Smooth muscle cell (in vitro differentiated cells): ENCODE measurements at regions not wholly inside any gene's neighbourhood (a gene's known extent, or its start where the extent isn't known, plus 50 kb on each side); places are given as distances from the start of the nearest gene placed in this dataset.

Experiments
- DNase-seq: peaks from one replicate; lab custom pipeline; 2025; ENCODE audit not compliant: unreplicated experiment; lab: John Stamatoyannopoulos, UW
- H2AFZ ChIP-seq: fragments of 200-600 bp; sonication (generic); 2 replicates; pipeline ENCODE4 v1.6.0; 2016; ENCODE audit warnings: antibody characterized with exemption, low read depth, mild to moderate bottlenecking
- H3F3A ChIP-seq: fragments of 200-600 bp; sonication (generic); 2 replicates; pipeline ENCODE4 v1.6.0; 2017; ENCODE audit warnings: antibody characterized with exemption, low read depth
- H3K27ac ChIP-seq: fragments of 200-600 bp; sonication (generic); 2 replicates; pipeline ENCODE4 v1.5.1; 2016; ENCODE audit warnings: low read depth, mild to moderate bottlenecking
- H3K27me3 ChIP-seq: fragments of 200-600 bp; sonication (generic); 2 replicates; pipeline ENCODE4 v1.6.1; 2016; ENCODE audit warnings: low read depth, mild to moderate bottlenecking
- H3K36me3 ChIP-seq: fragments of 200-600 bp; sonication (generic); 2 replicates; pipeline ENCODE4 v1.5.1; 2016; ENCODE audit warnings: low read depth
- H3K4me1 ChIP-seq: fragments of 200-600 bp; sonication (generic); 2 replicates; pipeline ENCODE4 v1.5.1; 2016; ENCODE audit warnings: low read depth
- H3K4me2 ChIP-seq: fragments of 200-600 bp; sonication (generic); 2 replicates; pipeline ENCODE4 v1.6.0; 2016; ENCODE audit warnings: mild to moderate bottlenecking
- H3K4me3 ChIP-seq: fragments of 200-600 bp; sonication (generic); 2 replicates; pipeline ENCODE4 v1.5.1; 2016; ENCODE audit warnings: mild to moderate bottlenecking
- H3K79me2 ChIP-seq: fragments of 200-600 bp; sonication (generic); 2 replicates; pipeline ENCODE4 v1.6.0; 2016; ENCODE audit warnings: low read depth, mild to moderate bottlenecking
- H3K9ac ChIP-seq: fragments of 200-600 bp; sonication (generic); 2 replicates; pipeline ENCODE4 v1.6.0; 2016; ENCODE audit warnings: low read depth
- H3K9me3 ChIP-seq: fragments of 200-600 bp; sonication (generic); replicated peaks from 2 replicates; pipeline ENCODE4 v1.5.1; 2016; ENCODE audit warnings: low read depth
- H4K20me1 ChIP-seq: fragments of 200-600 bp; sonication (generic); 2 replicates; pipeline ENCODE4 v1.6.0; 2016; ENCODE audit warnings: low read depth
- WGBS: methylation state at CpG from one replicate; pipeline ENCODE4 v1.1.7; 2016; ENCODE audit warnings: low lambda C conversion rate; 5-methylcytosine and 5-hydroxymethylcytosine counted together
- TF ChIP-seq, protein P1 (sequence below): fragments of 200-600 bp; sonication (generic); IDR thresholded peaks from 2 replicates; pipeline ENCODE4 v1.5.1; 2017; ENCODE audit warnings: borderline replicate concordance, mild to moderate bottlenecking, antibody characterized with exemption; ENCODE audit not compliant: insufficient read depth, poor library complexity, severe bottlenecking

GRCh38 chr11:91299980-91300379 lies 924.6 kb upstream of the FAT3 start:
- WGBS = 43% methylated on average over 1 of the region's 1 CpG
- TF ChIP-seq, protein P1, sequence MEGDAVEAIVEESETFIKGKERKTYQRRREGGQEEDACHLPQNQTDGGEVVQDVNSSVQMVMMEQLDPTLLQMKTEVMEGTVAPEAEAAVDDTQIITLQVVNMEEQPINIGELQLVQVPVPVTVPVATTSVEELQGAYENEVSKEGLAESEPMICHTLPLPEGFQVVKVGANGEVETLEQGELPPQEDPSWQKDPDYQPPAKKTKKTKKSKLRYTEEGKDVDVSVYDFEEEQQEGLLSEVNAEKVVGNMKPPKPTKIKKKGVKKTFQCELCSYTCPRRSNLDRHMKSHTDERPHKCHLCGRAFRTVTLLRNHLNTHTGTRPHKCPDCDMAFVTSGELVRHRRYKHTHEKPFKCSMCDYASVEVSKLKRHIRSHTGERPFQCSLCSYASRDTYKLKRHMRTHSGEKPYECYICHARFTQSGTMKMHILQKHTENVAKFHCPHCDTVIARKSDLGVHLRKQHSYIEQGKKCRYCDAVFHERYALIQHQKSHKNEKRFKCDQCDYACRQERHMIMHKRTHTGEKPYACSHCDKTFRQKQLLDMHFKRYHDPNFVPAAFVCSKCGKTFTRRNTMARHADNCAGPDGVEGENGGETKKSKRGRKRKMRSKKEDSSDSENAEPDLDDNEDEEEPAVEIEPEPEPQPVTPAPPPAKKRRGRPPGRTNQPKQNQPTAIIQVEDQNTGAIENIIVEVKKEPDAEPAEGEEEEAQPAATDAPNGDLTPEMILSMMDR = no peak
- no peak overlapping the region for H3K27ac ChIP-seq
- H4K20me1 ChIP-seq = no peaks in the 10 kb centered on the region
- H3K9me3 ChIP-seq = no peaks in the 10 kb centered on the region
- no peak overlapping the region for H2AFZ ChIP-seq
- no peaks in the 10 kb centered on the region for H3K27me3 ChIP-seq
- no peaks in the 10 kb centered on the region for H3K4me1 ChIP-seq
- H3K4me3 ChIP-seq = no peak overlapping the region
- no peak overlapping the region for H3K9ac ChIP-seq
- H3K36me3 ChIP-seq = no peaks in the 10 kb centered on the region
- H3F3A ChIP-seq = no peaks in the 10 kb centered on the region
- no peaks in the 10 kb centered on the region for H3K79me2 ChIP-seq
- no peak for DNase-seq
- no peak overlapping the region for H3K4me2 ChIP-seq

- Histone ChIP-seq H3K36me3 (no peaks in the 10 kb centered on the region), H3K9me3 (no peaks in the 10 kb centered on the region), H3K4me2 (no peak overlapping the region), H3K9ac (no peak overlapping the region), H2AFZ (no peak overlapping the region), H3K27ac (no peak overlapping the region), H3K4me1 (no peaks in the 10 kb centered on the region), H3K79me2 (no peaks in the 10 kb centered on the region), H3F3A (no peaks in the 10 kb centered on the region), H3K27me3 (no peaks in the 10 kb centered on the region), H4K20me1 (no peaks in the 10 kb centered on the region), H3K4me3 (no peak overlapping the region)
- 88% methylated on average over 1 of the region's 1 CpG for WGBS
- TF ChIP-seq, protein P1 = no peak
- no peak for DNase-seq
Measured at GRCh38 chr11:91296629-91297028, 928.0 kb upstream of the FAT3 start.

DNA sequence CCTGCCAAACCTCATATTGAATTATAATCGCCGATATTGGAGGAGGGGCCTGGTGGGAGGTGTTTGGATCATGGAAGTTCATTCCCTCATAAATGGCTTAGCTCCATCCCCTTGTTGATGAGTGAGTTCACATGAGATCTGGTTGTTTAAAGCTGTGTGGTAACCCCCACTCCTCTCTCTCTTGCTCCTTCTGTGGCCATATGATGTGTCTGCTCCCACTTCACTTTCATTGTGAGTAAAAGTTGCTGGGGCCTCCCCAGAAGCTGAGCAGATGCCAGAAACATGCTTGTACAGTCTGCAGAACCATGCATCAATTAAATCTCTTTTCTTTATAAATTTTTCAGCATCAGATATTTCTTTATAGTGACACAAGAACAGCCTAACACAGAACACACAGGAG lies 929.0 kb upstream of the FAT3 start:
- H3K79me2 ChIP-seq = no peaks in the 10 kb centered on the region
- H3K27ac ChIP-seq = no peak overlapping the region
- no peak overlapping the region for H3K9ac ChIP-seq
- 89% methylated on average over 2 of the region's 2 CpGs for WGBS
- TF ChIP-seq, protein P1 = no peak
- H3F3A ChIP-seq = no peaks in the 10 kb centered on the region
- H3K4me2 ChIP-seq = no peak overlapping the region
- no peaks in the 10 kb centered on the region for H3K27me3 ChIP-seq
- no peaks in the 10 kb centered on the region for H3K4me1 ChIP-seq
- no peak overlapping the region for H3K4me3 ChIP-seq
- no peaks in the 10 kb centered on the region for H4K20me1 ChIP-seq
- no peaks in the 10 kb centered on the region for H3K36me3 ChIP-seq
- H2AFZ ChIP-seq = no peak overlapping the region
- H3K9me3 ChIP-seq = no peaks in the 10 kb centered on the region
- DNase-seq = no peak

DNA sequence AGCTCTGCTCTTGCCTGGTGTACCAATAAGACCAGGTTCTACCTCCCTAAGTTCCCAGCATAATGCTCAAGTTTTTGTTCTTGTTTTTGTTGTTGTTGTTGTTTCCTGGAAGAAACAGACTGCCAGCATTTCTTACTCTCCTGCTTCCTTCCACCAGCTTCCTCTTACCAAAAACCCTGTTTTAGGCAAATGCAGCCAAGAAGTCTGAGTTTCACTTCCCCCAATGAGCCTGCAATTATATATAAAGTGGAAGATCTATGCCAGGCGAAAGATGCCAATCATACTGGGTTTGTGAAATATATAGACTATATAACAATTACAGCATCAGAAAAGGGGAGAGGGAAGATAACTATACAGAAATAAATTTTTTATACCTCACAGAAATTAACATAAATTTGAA lies 931.5 kb upstream of the FAT3 start:
- Histone ChIP-seq H3K9me3 (no peaks in the 10 kb centered on the region), H3K4me3 (no peak overlapping the region), H4K20me1 (no peaks in the 10 kb centered on the region), H3K4me1 (no peaks in the 10 kb centered on the region), H3K27ac (no peak overlapping the region), H3K27me3 (no peaks in the 10 kb centered on the region), H3F3A (no peaks in the 10 kb centered on the region), H3K9ac (no peak overlapping the region), H2AFZ (no peak overlapping the region), H3K4me2 (no peak overlapping the region), H3K79me2 (no peaks in the 10 kb centered on the region), H3K36me3 (no peaks in the 10 kb centered on the region)
- DNase-seq = no peak
- TF ChIP-seq, protein P1 = no peak
- 100% methylated on average over 1 of the region's 1 CpG for WGBS
